SK-N-SH treated with all-trans-retinoic acid at 6 μM for 48 hours (cell line): ENCODE measurements at regions not wholly inside any gene's neighbourhood (a gene's known extent, or its start where the extent isn't known, plus 50 kb on each side); places are given as distances from the start of the nearest gene placed in this dataset.

ENCODE experiments used
- ATAC-seq: fragments of 200-7000 bp; cut with Tn5 transposase; 3 replicates; pipeline ENCODE4 v1.9.1; 2020; ENCODE audit warnings: mild to moderate bottlenecking, moderate library complexity
- ARNTL ChIP-seq: fragments of 450-650 bp; formaldehyde crosslinking; IDR thresholded peaks from 2 replicates; pipeline ENCODE4 v1.5.0; 2020; ENCODE audit warnings: low read depth, mild to moderate bottlenecking, moderate library complexity, borderline replicate concordance
- CREB5 ChIP-seq: fragments of 250-450 bp; sonication (Bioruptor Pico); IDR thresholded peaks from 2 replicates; pipeline ENCODE4 v1.5.1; 2020; ENCODE audit warnings: low read depth, mild to moderate bottlenecking, moderate library complexity
- CSDC2 ChIP-seq: fragments of 250-450 bp; sonication (Bioruptor Pico); IDR thresholded peaks from 2 replicates; pipeline ENCODE4 v1.5.0; 2020; ENCODE audit warnings: mild to moderate bottlenecking, moderate library complexity
- CSRNP3 ChIP-seq: fragments of 250-450 bp; sonication (Bioruptor Pico); IDR thresholded peaks from 2 replicates; pipeline ENCODE4 v1.5.1; 2021; ENCODE audit warnings: mild to moderate bottlenecking, moderate library complexity
- ESRRG ChIP-seq: fragments of 250-450 bp; sonication (Bioruptor Pico); IDR thresholded peaks from 2 replicates; pipeline ENCODE4 v1.6.1; 2021; ENCODE audit warnings: mild to moderate bottlenecking
- OSR1 ChIP-seq: fragments of 250-450 bp; sonication (Bioruptor Pico); IDR thresholded peaks from 2 replicates; pipeline ENCODE4 v1.8.0; 2022; ENCODE audit warnings: moderate library complexity, mild to moderate bottlenecking, inconsistent platforms
- POU6F1 ChIP-seq: fragments of 250-450 bp; sonication (Bioruptor Pico); IDR thresholded peaks from 2 replicates; pipeline ENCODE4 v1.8.0; 2021; ENCODE audit warnings: low read depth, mild to moderate bottlenecking, moderate library complexity, borderline replicate concordance
- SNAI2 ChIP-seq: fragments of 250-450 bp; sonication (Bioruptor Pico); IDR thresholded peaks from 2 replicates; pipeline ENCODE4 v1.5.0; 2020; ENCODE audit warnings: mild to moderate bottlenecking, moderate library complexity
- TCF4 ChIP-seq: fragments of 250-450 bp; sonication (Bioruptor Pico); IDR thresholded peaks from 2 replicates; pipeline ENCODE4 v1.8.0; 2021; ENCODE audit warnings: mild to moderate bottlenecking, moderate library complexity, borderline replicate concordance
- TOX ChIP-seq: fragments of 250-450 bp; sonication (Bioruptor Pico); IDR thresholded peaks from 2 replicates; pipeline ENCODE4 v1.8.0; 2021; ENCODE audit warnings: mild to moderate bottlenecking, moderate library complexity, borderline replicate concordance
- ZC3H10 ChIP-seq: fragments of 250-450 bp; sonication (Bioruptor Pico); IDR thresholded peaks from 2 replicates; pipeline ENCODE4 v1.5.1; 2021; ENCODE audit warnings: mild to moderate bottlenecking, moderate library complexity
- ZNF565 ChIP-seq: fragments of 450-650 bp; formaldehyde crosslinking; conservative IDR thresholded peaks from 2 replicates; pipeline ENCODE4 v1.5.0; 2020; ENCODE audit warnings: low read depth, mild to moderate bottlenecking, moderate library complexity
- ZNF8 ChIP-seq: fragments of 450-650 bp; formaldehyde crosslinking; IDR thresholded peaks from 2 replicates; pipeline ENCODE4 v1.5.0; 2020; ENCODE audit warnings: mild to moderate bottlenecking, moderate library complexity
- TF ChIP-seq, protein P1 (sequence below): fragments of 250-450 bp; sonication (Bioruptor Pico); IDR thresholded peaks from 2 replicates; pipeline ENCODE4 v1.8.0; 2020; ENCODE audit warnings: mild to moderate bottlenecking, moderate library complexity, borderline replicate concordance
- TF ChIP-seq, protein P2 (sequence below): fragments of 250-450 bp; sonication (Bioruptor Pico); IDR thresholded peaks from 2 replicates; pipeline ENCODE4 v1.5.0; 2020; ENCODE audit warnings: mild to moderate bottlenecking, moderate library complexity

DNA sequence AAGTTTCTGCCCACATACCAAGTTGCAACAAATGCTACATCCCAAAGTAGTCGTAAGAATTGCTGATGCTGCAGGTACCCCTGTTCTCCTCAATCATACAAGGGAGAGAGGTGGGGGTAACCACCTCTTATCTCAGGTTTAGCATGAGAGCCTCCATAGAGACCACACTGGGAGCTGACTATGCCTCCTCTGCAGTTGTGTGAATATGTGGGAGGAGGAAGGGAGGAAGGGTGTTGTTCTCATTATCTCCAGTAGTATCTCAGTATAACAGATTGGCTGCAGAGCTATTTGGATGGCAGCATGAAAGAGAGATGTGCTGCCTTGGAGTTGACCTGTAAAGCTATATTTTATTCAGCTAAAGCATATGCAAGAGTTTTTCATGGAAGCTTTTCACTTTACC is 690.7 kb downstream of the KCNJ3 start:
- ATAC-seq, result no peak
- TF ChIP-seq ZNF565 (CRISPR knock-in tag), result no peak
- TF ChIP-seq CREB5 (CRISPR knock-in tag), result no peak
- TF ChIP-seq POU6F1, result no peak
- TF ChIP-seq, protein P1, sequence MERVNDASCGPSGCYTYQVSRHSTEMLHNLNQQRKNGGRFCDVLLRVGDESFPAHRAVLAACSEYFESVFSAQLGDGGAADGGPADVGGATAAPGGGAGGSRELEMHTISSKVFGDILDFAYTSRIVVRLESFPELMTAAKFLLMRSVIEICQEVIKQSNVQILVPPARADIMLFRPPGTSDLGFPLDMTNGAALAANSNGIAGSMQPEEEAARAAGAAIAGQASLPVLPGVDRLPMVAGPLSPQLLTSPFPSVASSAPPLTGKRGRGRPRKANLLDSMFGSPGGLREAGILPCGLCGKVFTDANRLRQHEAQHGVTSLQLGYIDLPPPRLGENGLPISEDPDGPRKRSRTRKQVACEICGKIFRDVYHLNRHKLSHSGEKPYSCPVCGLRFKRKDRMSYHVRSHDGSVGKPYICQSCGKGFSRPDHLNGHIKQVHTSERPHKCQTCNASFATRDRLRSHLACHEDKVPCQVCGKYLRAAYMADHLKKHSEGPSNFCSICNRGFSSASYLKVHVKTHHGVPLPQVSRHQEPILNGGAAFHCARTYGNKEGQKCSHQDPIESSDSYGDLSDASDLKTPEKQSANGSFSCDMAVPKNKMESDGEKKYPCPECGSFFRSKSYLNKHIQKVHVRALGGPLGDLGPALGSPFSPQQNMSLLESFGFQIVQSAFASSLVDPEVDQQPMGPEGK (CRISPR knock-in tag), result no peak

GRCh38 chr2:155384555-155385123 is 686.1 kb downstream of the KCNJ3 start:
- ATAC-seq, result no peak
- TF ChIP-seq ESRRG (CRISPR knock-in tag) (no peak), POU6F1 (no peak), CSRNP3 (CRISPR knock-in tag) (no peak), ZC3H10 (no peak), TCF4 (no peak)

DNA sequence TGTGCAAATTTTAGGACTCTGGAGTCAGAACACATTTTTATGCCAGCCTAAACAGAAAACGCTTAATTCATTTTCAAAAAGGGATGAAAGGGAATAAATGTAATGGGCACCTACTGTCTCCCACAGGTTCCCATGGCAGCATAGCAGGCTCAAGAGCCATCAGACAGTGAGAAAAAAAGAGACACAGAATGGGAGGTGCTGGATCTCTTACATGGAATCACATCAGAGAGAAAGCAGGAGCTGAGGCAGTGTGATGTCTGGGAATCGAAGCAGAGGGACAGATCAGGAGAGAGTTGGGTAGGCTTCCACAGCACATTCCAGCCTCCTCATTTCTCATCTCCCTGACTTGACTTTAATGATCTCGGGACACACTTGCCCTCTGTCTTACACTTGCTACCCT is 684.3 kb downstream of the KCNJ3 start:
- ATAC-seq, result no peak

More for the DNA sequence above, 684.3 kb downstream of the KCNJ3 start:
- TF ChIP-seq, protein P2, sequence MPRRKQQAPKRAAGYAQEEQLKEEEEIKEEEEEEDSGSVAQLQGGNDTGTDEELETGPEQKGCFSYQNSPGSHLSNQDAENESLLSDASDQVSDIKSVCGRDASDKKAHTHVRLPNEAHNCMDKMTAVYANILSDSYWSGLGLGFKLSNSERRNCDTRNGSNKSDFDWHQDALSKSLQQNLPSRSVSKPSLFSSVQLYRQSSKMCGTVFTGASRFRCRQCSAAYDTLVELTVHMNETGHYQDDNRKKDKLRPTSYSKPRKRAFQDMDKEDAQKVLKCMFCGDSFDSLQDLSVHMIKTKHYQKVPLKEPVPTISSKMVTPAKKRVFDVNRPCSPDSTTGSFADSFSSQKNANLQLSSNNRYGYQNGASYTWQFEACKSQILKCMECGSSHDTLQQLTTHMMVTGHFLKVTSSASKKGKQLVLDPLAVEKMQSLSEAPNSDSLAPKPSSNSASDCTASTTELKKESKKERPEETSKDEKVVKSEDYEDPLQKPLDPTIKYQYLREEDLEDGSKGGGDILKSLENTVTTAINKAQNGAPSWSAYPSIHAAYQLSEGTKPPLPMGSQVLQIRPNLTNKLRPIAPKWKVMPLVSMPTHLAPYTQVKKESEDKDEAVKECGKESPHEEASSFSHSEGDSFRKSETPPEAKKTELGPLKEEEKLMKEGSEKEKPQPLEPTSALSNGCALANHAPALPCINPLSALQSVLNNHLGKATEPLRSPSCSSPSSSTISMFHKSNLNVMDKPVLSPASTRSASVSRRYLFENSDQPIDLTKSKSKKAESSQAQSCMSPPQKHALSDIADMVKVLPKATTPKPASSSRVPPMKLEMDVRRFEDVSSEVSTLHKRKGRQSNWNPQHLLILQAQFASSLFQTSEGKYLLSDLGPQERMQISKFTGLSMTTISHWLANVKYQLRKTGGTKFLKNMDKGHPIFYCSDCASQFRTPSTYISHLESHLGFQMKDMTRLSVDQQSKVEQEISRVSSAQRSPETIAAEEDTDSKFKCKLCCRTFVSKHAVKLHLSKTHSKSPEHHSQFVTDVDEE (CRISPR knock-in tag), result no peak
- TF ChIP-seq TOX (CRISPR knock-in tag), result no peak
- no peak for TF ChIP-seq CSDC2
- no peak for TF ChIP-seq CSRNP3 (CRISPR knock-in tag)
- TF ChIP-seq ARNTL (CRISPR knock-in tag), result no peak
- no peak for TF ChIP-seq OSR1 (CRISPR knock-in tag)
- no peak for TF ChIP-seq SNAI2
- TF ChIP-seq ZNF8 (CRISPR knock-in tag), result no peak
- TF ChIP-seq, all 23 proteins: peak for 0
